Prostate gland (tissue), 2 donors: ENCODE measurements at regions not wholly inside any gene's neighbourhood (a gene's known extent, or its start where the extent isn't known, plus 50 kb on each side); places are given as distances from the start of the nearest gene placed in this dataset.

ENCODE experiments used
- POLR2A ChIP-seq: fragments of 450-650 bp; IDR thresholded peaks from one replicate; pipeline ENCODE4 v1.6.1; 2016; ENCODE audit warnings: antibody characterized with exemption, mild to moderate bottlenecking
- TF ChIP-seq, protein P1 (sequence below), 4 experiments: fragments of 200-600 bp in 2 of 4; fragments of 450-650 bp in 2 of 4; sonication (generic) in 2 of 4; IDR thresholded peaks; 1 replicate in 3 of 4; 2 replicates in 1 of 4; pipeline ENCODE4 v1.5.1; 2016 to 2019; ENCODE audit warnings: antibody characterized with exemption in 4 of 4, mild to moderate bottlenecking in 2 of 4, moderate library complexity in 2 of 4

DNA sequence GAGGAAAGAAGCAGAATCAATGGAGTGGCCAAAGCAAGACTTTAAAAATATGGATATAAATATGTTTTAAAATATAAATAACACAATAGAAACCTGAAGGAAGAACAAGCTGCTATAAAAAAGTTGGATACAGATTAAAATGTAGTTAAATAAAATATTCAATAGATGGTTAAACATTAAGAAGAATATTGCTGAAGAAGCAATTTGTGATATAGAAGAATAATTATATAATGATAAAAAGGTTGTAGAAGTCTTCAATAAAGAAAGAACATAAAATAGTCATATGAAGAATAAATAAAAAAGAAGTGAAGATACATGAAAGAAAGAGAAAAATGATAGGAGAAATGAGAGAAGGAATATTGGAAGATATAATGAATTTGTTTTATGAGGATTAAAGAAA is 392.0 kb downstream of the DSC3 start:
- TF ChIP-seq, protein P1, sequence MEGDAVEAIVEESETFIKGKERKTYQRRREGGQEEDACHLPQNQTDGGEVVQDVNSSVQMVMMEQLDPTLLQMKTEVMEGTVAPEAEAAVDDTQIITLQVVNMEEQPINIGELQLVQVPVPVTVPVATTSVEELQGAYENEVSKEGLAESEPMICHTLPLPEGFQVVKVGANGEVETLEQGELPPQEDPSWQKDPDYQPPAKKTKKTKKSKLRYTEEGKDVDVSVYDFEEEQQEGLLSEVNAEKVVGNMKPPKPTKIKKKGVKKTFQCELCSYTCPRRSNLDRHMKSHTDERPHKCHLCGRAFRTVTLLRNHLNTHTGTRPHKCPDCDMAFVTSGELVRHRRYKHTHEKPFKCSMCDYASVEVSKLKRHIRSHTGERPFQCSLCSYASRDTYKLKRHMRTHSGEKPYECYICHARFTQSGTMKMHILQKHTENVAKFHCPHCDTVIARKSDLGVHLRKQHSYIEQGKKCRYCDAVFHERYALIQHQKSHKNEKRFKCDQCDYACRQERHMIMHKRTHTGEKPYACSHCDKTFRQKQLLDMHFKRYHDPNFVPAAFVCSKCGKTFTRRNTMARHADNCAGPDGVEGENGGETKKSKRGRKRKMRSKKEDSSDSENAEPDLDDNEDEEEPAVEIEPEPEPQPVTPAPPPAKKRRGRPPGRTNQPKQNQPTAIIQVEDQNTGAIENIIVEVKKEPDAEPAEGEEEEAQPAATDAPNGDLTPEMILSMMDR (IDR thresholded peaks at IDR 0.05) = no peak
- TF ChIP-seq POLR2A = no peak
